AG10803 (cell line): ENCODE measurements at regions not wholly inside any gene's neighbourhood (a gene's known extent, or its start where the extent isn't known, plus 50 kb on each side); places are given as distances from the start of the nearest gene placed in this dataset.

Source experiments
- DNase-seq: peaks from one replicate; pipeline ENCODE4 v3.0.0; 2010; ENCODE audit warnings: low read depth
- H3K4me3 ChIP-seq: 2 replicates; pipeline ENCODE4 v1.5.1; 2011; ENCODE audit warnings: mild to moderate bottlenecking, low read length, control low read depth
- CTCF ChIP-seq: conservative IDR thresholded peaks from 2 replicates; pipeline ENCODE4 v1.5.1; 2011; ENCODE audit warnings: mild to moderate bottlenecking, low read length, control low read depth, inconsistent platforms

- DNase-seq = no peak
- no peak for TF ChIP-seq CTCF
- no peak overlapping the region for H3K4me3 ChIP-seq
Measured at GRCh38 chr6:94414041-94414440, 994.7 kb upstream of the EPHA7 start.

- no peak overlapping the region for H3K4me3 ChIP-seq
- TF ChIP-seq CTCF = no peak
- DNase-seq = no peak
Measured at GRCh38 chr6:94401311-94401710, 982.0 kb upstream of the EPHA7 start.

GRCh38 chr6:94394822-94395221, 975.5 kb upstream of the EPHA7 start:
- no peak for DNase-seq
- TF ChIP-seq CTCF = no peak
- no peak overlapping the region for H3K4me3 ChIP-seq

- no peak for DNase-seq
- H3K4me3 ChIP-seq = no peak overlapping the region
- TF ChIP-seq CTCF = no peak
Measured at GRCh38 chr6:94389218-94389617, 969.9 kb upstream of the EPHA7 start.

GRCh38 chr6:94377835-94378234, 958.5 kb upstream of the EPHA7 start:
- TF ChIP-seq CTCF = no peak
- DNase-seq = no peak
- H3K4me3 ChIP-seq = no peak overlapping the region

- H3K4me3 ChIP-seq = no peak overlapping the region
- DNase-seq = no peak
- no peak for TF ChIP-seq CTCF
Measured at GRCh38 chr6:94376876-94377275, 957.5 kb upstream of the EPHA7 start.

GRCh38 chr6:94372229-94372628, 952.9 kb upstream of the EPHA7 start:
- no peak for TF ChIP-seq CTCF
- DNase-seq = no peak
- no peak overlapping the region for H3K4me3 ChIP-seq
